ENCODE measurements at regions not wholly inside any gene's neighbourhood (a gene's known extent, or its start where the extent isn't known, plus 50 kb on each side); places are given as distances from the start of the nearest gene placed in this dataset.

DNA sequence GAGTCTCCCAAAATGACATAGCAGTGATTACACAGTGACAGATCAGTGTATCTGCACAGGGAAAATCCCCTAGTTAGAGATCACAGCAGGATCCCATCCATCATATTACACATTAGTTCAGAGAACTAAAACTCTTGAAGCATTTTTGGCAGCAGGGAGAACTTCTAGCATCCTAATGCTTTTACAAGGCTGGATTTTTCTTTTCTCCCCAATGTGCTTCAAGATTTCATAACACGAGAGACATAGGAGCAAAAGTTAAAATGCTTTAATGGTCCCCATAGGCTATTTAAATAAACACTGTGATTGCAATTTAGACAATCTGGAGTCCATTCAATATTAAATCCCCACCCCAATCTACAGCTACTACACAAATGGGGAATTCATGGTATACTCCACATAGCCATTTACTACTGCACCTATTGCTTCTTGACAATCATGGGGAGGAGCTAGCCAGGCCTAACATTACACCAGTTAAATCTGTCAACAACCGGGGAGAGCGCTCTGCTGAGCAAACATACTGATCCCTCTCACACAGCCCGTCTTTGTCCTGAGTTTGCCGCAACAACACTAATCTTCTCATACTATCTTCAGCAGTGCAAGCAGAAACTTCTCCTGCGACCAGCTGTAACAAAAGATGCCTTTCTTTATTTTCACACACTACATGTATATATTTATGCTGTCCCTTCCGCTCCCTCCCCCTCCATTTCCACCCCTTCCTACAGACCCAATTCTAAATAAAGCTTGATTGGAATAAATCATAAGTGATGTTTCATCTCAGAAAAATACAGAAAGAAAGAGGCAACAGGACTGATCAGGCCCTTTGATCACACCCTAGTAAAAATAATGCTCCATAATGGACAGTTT, 120.3 kb upstream of the SOX5 start (continued):
- TF ChIP-seq, protein P1, sequence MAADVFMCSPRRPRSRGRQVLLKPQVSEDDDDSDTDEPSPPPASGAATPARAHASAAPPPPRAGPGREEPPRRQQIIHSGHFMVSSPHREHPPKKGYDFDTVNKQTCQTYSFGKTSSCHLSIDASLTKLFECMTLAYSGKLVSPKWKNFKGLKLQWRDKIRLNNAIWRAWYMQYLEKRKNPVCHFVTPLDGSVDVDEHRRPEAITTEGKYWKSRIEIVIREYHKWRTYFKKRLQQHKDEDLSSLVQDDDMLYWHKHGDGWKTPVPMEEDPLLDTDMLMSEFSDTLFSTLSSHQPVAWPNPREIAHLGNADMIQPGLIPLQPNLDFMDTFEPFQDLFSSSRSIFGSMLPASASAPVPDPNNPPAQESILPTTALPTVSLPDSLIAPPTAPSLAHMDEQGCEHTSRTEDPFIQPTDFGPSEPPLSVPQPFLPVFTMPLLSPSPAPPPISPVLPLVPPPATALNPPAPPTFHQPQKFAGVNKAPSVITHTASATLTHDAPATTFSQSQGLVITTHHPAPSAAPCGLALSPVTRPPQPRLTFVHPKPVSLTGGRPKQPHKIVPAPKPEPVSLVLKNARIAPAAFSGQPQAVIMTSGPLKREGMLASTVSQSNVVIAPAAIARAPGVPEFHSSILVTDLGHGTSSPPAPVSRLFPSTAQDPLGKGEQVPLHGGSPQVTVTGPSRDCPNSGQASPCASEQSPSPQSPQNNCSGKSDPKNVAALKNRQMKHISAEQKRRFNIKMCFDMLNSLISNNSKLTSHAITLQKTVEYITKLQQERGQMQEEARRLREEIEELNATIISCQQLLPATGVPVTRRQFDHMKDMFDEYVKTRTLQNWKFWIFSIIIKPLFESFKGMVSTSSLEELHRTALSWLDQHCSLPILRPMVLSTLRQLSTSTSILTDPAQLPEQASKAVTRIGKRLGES (CRISPR knock-in tag; IDR thresholded peaks at IDR 0.05; ENCODE audit: borderline replicate concordance): no peak
- no peak for TF ChIP-seq ZNF207 (IDR thresholded peaks at IDR 0.05; ENCODE audit: borderline replicate concordance)
- TF ChIP-seq, protein P2, sequence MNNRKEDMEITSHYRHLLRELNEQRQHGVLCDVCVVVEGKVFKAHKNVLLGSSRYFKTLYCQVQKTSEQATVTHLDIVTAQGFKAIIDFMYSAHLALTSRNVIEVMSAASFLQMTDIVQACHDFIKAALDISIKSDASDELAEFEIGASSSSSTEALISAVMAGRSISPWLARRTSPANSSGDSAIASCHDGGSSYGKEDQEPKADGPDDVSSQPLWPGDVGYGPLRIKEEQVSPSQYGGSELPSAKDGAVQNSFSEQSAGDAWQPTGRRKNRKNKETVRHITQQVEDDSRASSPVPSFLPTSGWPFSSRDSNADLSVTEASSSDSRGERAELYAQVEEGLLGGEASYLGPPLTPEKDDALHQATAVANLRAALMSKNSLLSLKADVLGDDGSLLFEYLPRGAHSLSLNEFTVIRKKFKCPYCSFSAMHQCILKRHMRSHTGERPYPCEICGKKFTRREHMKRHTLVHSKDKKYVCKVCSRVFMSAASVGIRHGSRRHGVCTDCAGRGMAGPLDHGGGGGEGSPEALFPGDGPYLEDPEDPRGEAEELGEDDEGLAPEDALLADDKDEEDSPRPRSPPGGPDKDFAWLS (CRISPR knock-in tag; IDR thresholded peaks at IDR 0.05; ENCODE audit: borderline replicate concordance): no peak
- TF ChIP-seq, protein P3, sequence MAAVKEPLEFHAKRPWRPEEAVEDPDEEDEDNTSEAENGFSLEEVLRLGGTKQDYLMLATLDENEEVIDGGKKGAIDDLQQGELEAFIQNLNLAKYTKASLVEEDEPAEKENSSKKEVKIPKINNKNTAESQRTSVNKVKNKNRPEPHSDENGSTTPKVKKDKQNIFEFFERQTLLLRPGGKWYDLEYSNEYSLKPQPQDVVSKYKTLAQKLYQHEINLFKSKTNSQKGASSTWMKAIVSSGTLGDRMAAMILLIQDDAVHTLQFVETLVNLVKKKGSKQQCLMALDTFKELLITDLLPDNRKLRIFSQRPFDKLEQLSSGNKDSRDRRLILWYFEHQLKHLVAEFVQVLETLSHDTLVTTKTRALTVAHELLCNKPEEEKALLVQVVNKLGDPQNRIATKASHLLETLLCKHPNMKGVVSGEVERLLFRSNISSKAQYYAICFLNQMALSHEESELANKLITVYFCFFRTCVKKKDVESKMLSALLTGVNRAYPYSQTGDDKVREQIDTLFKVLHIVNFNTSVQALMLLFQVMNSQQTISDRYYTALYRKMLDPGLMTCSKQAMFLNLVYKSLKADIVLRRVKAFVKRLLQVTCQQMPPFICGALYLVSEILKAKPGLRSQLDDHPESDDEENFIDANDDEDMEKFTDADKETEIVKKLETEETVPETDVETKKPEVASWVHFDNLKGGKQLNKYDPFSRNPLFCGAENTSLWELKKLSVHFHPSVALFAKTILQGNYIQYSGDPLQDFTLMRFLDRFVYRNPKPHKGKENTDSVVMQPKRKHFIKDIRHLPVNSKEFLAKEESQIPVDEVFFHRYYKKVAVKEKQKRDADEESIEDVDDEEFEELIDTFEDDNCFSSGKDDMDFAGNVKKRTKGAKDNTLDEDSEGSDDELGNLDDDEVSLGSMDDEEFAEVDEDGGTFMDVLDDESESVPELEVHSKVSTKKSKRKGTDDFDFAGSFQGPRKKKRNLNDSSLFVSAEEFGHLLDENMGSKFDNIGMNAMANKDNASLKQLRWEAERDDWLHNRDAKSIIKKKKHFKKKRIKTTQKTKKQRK (IDR thresholded peaks at IDR 0.05; ENCODE audit: low read length): no peak
- TF ChIP-seq ZNF776 (CRISPR knock-in tag; IDR thresholded peaks at IDR 0.05): no peak
- TF ChIP-seq TAF1 (CRISPR knock-in tag; IDR thresholded peaks at IDR 0.05): peak; percentile 43; the same call in 1 of the 2 replicates
- no peak for TF ChIP-seq ZNF496 (CRISPR knock-in tag; IDR thresholded peaks at IDR 0.05; ENCODE audit: insufficient replicate concordance)
- peak; percentile 25; the same call in 1 of the 2 replicates for TF ChIP-seq ZNF652 (CRISPR knock-in tag; IDR thresholded peaks at IDR 0.05; ENCODE audit: borderline replicate concordance, low read depth)
- TF ChIP-seq, protein P4, sequence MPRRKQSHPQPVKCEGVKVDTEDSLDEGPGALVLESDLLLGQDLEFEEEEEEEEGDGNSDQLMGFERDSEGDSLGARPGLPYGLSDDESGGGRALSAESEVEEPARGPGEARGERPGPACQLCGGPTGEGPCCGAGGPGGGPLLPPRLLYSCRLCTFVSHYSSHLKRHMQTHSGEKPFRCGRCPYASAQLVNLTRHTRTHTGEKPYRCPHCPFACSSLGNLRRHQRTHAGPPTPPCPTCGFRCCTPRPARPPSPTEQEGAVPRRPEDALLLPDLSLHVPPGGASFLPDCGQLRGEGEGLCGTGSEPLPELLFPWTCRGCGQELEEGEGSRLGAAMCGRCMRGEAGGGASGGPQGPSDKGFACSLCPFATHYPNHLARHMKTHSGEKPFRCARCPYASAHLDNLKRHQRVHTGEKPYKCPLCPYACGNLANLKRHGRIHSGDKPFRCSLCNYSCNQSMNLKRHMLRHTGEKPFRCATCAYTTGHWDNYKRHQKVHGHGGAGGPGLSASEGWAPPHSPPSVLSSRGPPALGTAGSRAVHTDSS (CRISPR knock-in tag; conservative IDR thresholded peaks at IDR 0.05): no peak
- TF ChIP-seq TEAD2 (CRISPR knock-in tag; IDR thresholded peaks at IDR 0.05): no peak
- TF ChIP-seq, protein P5, sequence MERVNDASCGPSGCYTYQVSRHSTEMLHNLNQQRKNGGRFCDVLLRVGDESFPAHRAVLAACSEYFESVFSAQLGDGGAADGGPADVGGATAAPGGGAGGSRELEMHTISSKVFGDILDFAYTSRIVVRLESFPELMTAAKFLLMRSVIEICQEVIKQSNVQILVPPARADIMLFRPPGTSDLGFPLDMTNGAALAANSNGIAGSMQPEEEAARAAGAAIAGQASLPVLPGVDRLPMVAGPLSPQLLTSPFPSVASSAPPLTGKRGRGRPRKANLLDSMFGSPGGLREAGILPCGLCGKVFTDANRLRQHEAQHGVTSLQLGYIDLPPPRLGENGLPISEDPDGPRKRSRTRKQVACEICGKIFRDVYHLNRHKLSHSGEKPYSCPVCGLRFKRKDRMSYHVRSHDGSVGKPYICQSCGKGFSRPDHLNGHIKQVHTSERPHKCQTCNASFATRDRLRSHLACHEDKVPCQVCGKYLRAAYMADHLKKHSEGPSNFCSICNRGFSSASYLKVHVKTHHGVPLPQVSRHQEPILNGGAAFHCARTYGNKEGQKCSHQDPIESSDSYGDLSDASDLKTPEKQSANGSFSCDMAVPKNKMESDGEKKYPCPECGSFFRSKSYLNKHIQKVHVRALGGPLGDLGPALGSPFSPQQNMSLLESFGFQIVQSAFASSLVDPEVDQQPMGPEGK (CRISPR knock-in tag; IDR thresholded peaks at IDR 0.05): peak; percentile 85
- TF ChIP-seq ZNF766 (CRISPR knock-in tag; IDR thresholded peaks at IDR 0.05; ENCODE audit: borderline replicate concordance): no peak
- TF ChIP-seq XRCC5 (optimal IDR thresholded peaks at IDR 0.05; ENCODE audit: low read length): peak; percentile 42
- TF ChIP-seq RBM22 (optimal IDR thresholded peaks at IDR 0.05; ENCODE audit: low read length): no peak
- TF ChIP-seq, protein P6, sequence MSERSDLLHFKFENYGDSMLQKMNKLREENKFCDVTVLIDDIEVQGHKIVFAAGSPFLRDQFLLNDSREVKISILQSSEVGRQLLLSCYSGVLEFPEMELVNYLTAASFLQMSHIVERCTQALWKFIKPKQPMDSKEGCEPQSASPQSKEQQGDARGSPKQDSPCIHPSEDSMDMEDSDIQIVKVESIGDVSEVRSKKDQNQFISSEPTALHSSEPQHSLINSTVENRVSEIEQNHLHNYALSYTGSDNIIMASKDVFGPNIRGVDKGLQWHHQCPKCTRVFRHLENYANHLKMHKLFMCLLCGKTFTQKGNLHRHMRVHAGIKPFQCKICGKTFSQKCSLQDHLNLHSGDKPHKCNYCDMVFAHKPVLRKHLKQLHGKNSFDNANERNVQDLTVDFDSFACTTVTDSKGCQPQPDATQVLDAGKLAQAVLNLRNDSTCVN (CRISPR knock-in tag; IDR thresholded peaks at IDR 0.05; ENCODE audit: borderline replicate concordance): no peak; the same call in 1 of the 2 replicates

Measured in HepG2 (cell line).